Suppressor macrophage (primary cell): ENCODE measurements at regions not wholly inside any gene's neighbourhood (a gene's known extent, or its start where the extent isn't known, plus 50 kb on each side); places are given as distances from the start of the nearest gene placed in this dataset.

Experiments
- DNase-seq, 4 experiments: peaks; one replicate each; pipeline ENCODE4 v3.0.0-alpha.2; 2020 to 2022

- DNase-seq: no peak
Measured at GRCh38 chr3:148175214-148175613, 522.5 kb upstream of the AGTR1 start.

- DNase-seq: no peak
Measured at GRCh38 chr3:148178503-148178902, 519.2 kb upstream of the AGTR1 start.

GRCh38 chr3:148184798-148185197 lies 512.9 kb upstream of the AGTR1 start:
- DNase-seq: no peak

GRCh38 chr3:148186881-148187280 lies 510.8 kb upstream of the AGTR1 start:
- no peak for DNase-seq

- no peak for DNase-seq
Measured at GRCh38 chr3:148187296-148187695, 510.4 kb upstream of the AGTR1 start.

GRCh38 chr3:148190441-148190990 lies 507.2 kb upstream of the AGTR1 start:
- DNase-seq: no peak

- DNase-seq: no peak
Measured at GRCh38 chr3:148191966-148192365, 505.7 kb upstream of the AGTR1 start.

GRCh38 chr3:148197061-148197460 lies 500.6 kb upstream of the AGTR1 start:
- DNase-seq: no peak

- DNase-seq: peak; percentile 2 to 24 (median 10)
Measured at GRCh38 chr3:148202386-148202785, 495.3 kb upstream of the AGTR1 start.

- DNase-seq: no peak
Measured at GRCh38 chr3:148203297-148204010, 494.2 kb upstream of the AGTR1 start.

GRCh38 chr3:148204131-148204530 lies 493.6 kb upstream of the AGTR1 start:
- no peak for DNase-seq

GRCh38 chr3:148205977-148206376 lies 491.7 kb upstream of the AGTR1 start:
- DNase-seq: no peak

GRCh38 chr3:148206446-148206845 lies 491.3 kb upstream of the AGTR1 start:
- no peak for DNase-seq

GRCh38 chr3:148208975-148209374 lies 488.7 kb upstream of the AGTR1 start:
- no peak for DNase-seq

GRCh38 chr3:148211725-148212124 lies 486.0 kb upstream of the AGTR1 start:
- peak in 3 of 4 experiments; percentile 2 to 18 (median 14) for DNase-seq

GRCh38 chr3:148214705-148215104 lies 483.0 kb upstream of the AGTR1 start:
- no peak for DNase-seq

- no peak for DNase-seq
Measured at GRCh38 chr3:148217317-148217716, 480.4 kb upstream of the AGTR1 start.

- no peak for DNase-seq
Measured at GRCh38 chr3:148218222-148218621, 479.5 kb upstream of the AGTR1 start.

GRCh38 chr3:148219999-148220398 lies 477.7 kb upstream of the AGTR1 start:
- no peak for DNase-seq

GRCh38 chr3:148221303-148221702 lies 476.4 kb upstream of the AGTR1 start:
- DNase-seq: no peak

- DNase-seq: no peak
Measured at GRCh38 chr3:148223266-148223665, 474.4 kb upstream of the AGTR1 start.

- no peak for DNase-seq
Measured at GRCh38 chr3:148226246-148226645, 471.5 kb upstream of the AGTR1 start.

GRCh38 chr3:148227534-148227933 lies 470.2 kb upstream of the AGTR1 start:
- no peak for DNase-seq

- DNase-seq: no peak
Measured at GRCh38 chr3:148229107-148229506, 468.6 kb upstream of the AGTR1 start.

GRCh38 chr3:148230473-148230872 lies 467.2 kb upstream of the AGTR1 start:
- DNase-seq: no peak
